A549 (cell line): ENCODE measurements at regions not wholly inside any gene's neighbourhood (a gene's known extent, or its start where the extent isn't known, plus 50 kb on each side); places are given as distances from the start of the nearest gene placed in this dataset.
"Not testable (repeated sequence)": the region's sequence is repeated elsewhere in the genome, so short reads cannot be mapped to it uniquely, and the experiment has no call there.

Experiments used
- ATAC-seq, 2 experiments: fragments of 200-7000 bp in 1 of 2; fragments of >200 bp in 1 of 2; cut with Nextera tagmentation in 1 of 2; cut with Tn5 transposase in 1 of 2; 3 replicates each; pipeline versions ENCODE4 v1.8.0 to v1.9.1; 2018 to 2020; ENCODE audit warnings: mild to moderate bottlenecking in 1 of 2, moderate library complexity in 1 of 2
- CTCF ChIA-PET: fragments of 300-600 bp; sonication (Branson Sonifier 250); formaldehyde crosslinking; extraction: SDS; loops from one replicate; lab custom pipeline; 2021; ENCODE audit warnings: antibody characterized with exemption, inconsistent platforms; lab: Yijun Ruan, JAX
- POLR2A ChIA-PET: fragments of 350-600 bp; formaldehyde crosslinking; extraction: SDS; loops from one replicate; lab custom pipeline; 2021; ENCODE audit warnings: antibody characterized with exemption, inconsistent platforms; lab: Yijun Ruan, JAX
- DNase-seq, 2 experiments: peaks; one replicate each; pipeline versions ENCODE4 v3.0.0 to v3.0.0-alpha.2; 2011 to 2016; ENCODE audit warnings: low read depth in 1 of 2, low spot score in 1 of 2
- FAIRE-seq: peaks from 2 replicates; lab custom pipeline; 2011; peaks lifted over from hg19 to GRCh38; lab: Jason Lieb, UNC
- H3K27ac ChIP-seq, 2 experiments: fragments of >200 bp; sonication (Bioruptor Twin); formaldehyde crosslinking; 3 replicates each; pipeline ENCODE4 v1.5.1; 2016 to 2017
- H3K4me1 ChIP-seq: fragments of >200 bp; sonication (Bioruptor Twin); formaldehyde crosslinking; 3 replicates; pipeline ENCODE4 v1.6.1; 2016
- H3K4me2 ChIP-seq: fragments of >200 bp; sonication (Bioruptor Twin); formaldehyde crosslinking; 3 replicates; pipeline ENCODE4 v1.6.1; 2016
- H3K4me3 ChIP-seq: fragments of >200 bp; sonication (Bioruptor Twin); formaldehyde crosslinking; 3 replicates; pipeline ENCODE4 v1.5.1; 2016
- H3K9me3 ChIP-seq: fragments of >200 bp; sonication (Bioruptor Twin); formaldehyde crosslinking; 3 replicates; pipeline ENCODE4 v1.6.1; 2016
- EHMT2 ChIP-seq: fragments of 200-600 bp; sonication (generic); IDR thresholded peaks from 2 replicates; pipeline ENCODE4 v1.6.1; 2016; ENCODE audit warnings: antibody characterized with exemption, low read depth, mild to moderate bottlenecking, moderate library complexity
- HDAC2 ChIP-seq: fragments of 200-600 bp; sonication (generic); IDR thresholded peaks from 2 replicates; pipeline ENCODE4 v1.6.1; 2016
- HES2 ChIP-seq: fragments of >200 bp; sonication (Bioruptor Twin); formaldehyde crosslinking; IDR thresholded peaks from 2 replicates; pipeline ENCODE4 v1.6.1; 2016
- HEYL ChIP-seq: fragments of 250-450 bp; sonication (Bioruptor Pico); IDR thresholded peaks from 2 replicates; pipeline ENCODE4 v1.8.0; 2021; ENCODE audit warnings: mild to moderate bottlenecking, moderate library complexity
- HOXB13 ChIP-seq: fragments of 250-450 bp; sonication (Bioruptor Pico); IDR thresholded peaks from 2 replicates; pipeline ENCODE4 v1.5.0; 2020; ENCODE audit warnings: low read depth, mild to moderate bottlenecking, moderate library complexity
- HOXB5 ChIP-seq: fragments of 250-450 bp; sonication (Bioruptor Pico); IDR thresholded peaks from 2 replicates; pipeline ENCODE4 v1.5.0; 2020; ENCODE audit warnings: mild to moderate bottlenecking, moderate library complexity
- JUNB ChIP-seq: fragments of >200 bp; sonication (Bioruptor Twin); formaldehyde crosslinking; IDR thresholded peaks from 2 replicates; pipeline ENCODE4 v1.6.1; 2016
- NFE2L2 ChIP-seq: fragments of 150-350 bp; conservative IDR thresholded peaks from 2 replicates; pipeline ENCODE4 v1.6.1; 2014; ENCODE audit warnings: low read length
- NR3C1 ChIP-seq: fragments of >200 bp; sonication (Bioruptor Twin); formaldehyde crosslinking; IDR thresholded peaks from 3 replicates; pipeline ENCODE4 v1.6.1; 2017
- PBX3 ChIP-seq: IDR thresholded peaks from 2 replicates; pipeline ENCODE4 v1.6.1; 2012
- RAD21 ChIP-seq, 2 experiments: fragments of >200 bp in 1 of 2; sonication (Bioruptor Twin) in 1 of 2; formaldehyde crosslinking in 1 of 2; IDR thresholded peaks in 1 of 2; conservative IDR thresholded peaks in 1 of 2; 2 replicates in 1 of 2; 3 replicates in 1 of 2; pipeline ENCODE4 v1.6.1; 2012 to 2018; ENCODE audit warnings: inconsistent platforms in 1 of 2
- RCOR1 ChIP-seq: fragments of 150-350 bp; IDR thresholded peaks from 2 replicates; pipeline ENCODE4 v1.6.1; 2014; ENCODE audit warnings: antibody characterized with exemption, low read length, low read depth
- REST ChIP-seq: fragments of 200-600 bp; sonication (generic); IDR thresholded peaks from 2 replicates; pipeline ENCODE4 v1.6.1; 2016; ENCODE audit warnings: antibody characterized with exemption, mild to moderate bottlenecking, moderate library complexity
- SREBF2 ChIP-seq: fragments of 450-650 bp; IDR thresholded peaks from 2 replicates; pipeline ENCODE4 v1.6.1; 2014; ENCODE audit warnings: mild to moderate bottlenecking, moderate library complexity
- TP53 ChIP-seq: fragments of 250-450 bp; sonication (Bioruptor Pico); IDR thresholded peaks from 2 replicates; pipeline ENCODE4 v1.5.0; 2021; ENCODE audit warnings: mild to moderate bottlenecking, moderate library complexity
- WGBS: methylation state at CpG from one replicate; pipeline ENCODE4 v1.1.6; 2017; ENCODE audit errors: missing lambda C conversion rate; 5-methylcytosine and 5-hydroxymethylcytosine counted together

GRCh38 chr9:101836021-101836420 lies 97.6 kb upstream of the GRIN3A start:
- ChIA-PET POLR2A (no interaction called here), CTCF (no interaction called here)
- ATAC-seq = no peak
- no peak for TF ChIP-seq EHMT2
- TF ChIP-seq TP53 (CRISPR knock-in tag) = no peak
- no peak for TF ChIP-seq HDAC2
- TF ChIP-seq RAD21 (conservative IDR thresholded peaks at IDR 0.05 in 1 of 2, IDR thresholded peaks at IDR 0.05 in 1 of 2) = no peak
- DNase-seq = no peak
- no peaks in the 10 kb centered on the region for H3K4me1 ChIP-seq
- H3K9me3 ChIP-seq = no peaks in the 10 kb centered on the region
- FAIRE-seq = no peak
- no peak overlapping the region for H3K4me2 ChIP-seq
- H3K4me3 ChIP-seq = no peak overlapping the region
- H3K27ac ChIP-seq = no peak overlapping the region
- 3% methylated on average over 2 of the region's 2 CpGs for WGBS

GRCh38 chr9:101832486-101832885 lies 94.0 kb upstream of the GRIN3A start:
- ChIA-PET CTCF (no interaction called here), POLR2A (no interaction called here)
- no peak overlapping the region for H3K4me2 ChIP-seq
- H3K9me3 ChIP-seq = no peaks in the 10 kb centered on the region
- FAIRE-seq (no peak), DNase-seq (no peak), ATAC-seq (no peak)
- H3K4me1 ChIP-seq = no peaks in the 10 kb centered on the region
- no peak overlapping the region for H3K4me3 ChIP-seq
- TF ChIP-seq HOXB5 (CRISPR knock-in tag) (no peak), NR3C1 (no peak), REST (no peak), SREBF2 (no peak), HES2 (no peak), HOXB13 (CRISPR knock-in tag) (no peak), PBX3 (no peak), HEYL (no peak), RCOR1 (no peak), NFE2L2 (no peak), JUNB (no peak)
- no peak overlapping the region for H3K27ac ChIP-seq

- H3K4me3 ChIP-seq, H3K27ac ChIP-seq, H3K9me3 ChIP-seq, POLR2A ChIA-PET, H3K4me1 ChIP-seq, CTCF ChIA-PET, H3K4me2 ChIP-seq, DNase-seq, FAIRE-seq, ATAC-seq: not testable (repeated sequence)
- 0% methylated on average over 1 of the region's 1 CpG for WGBS
Measured at GRCh38 chr9:101821450-101821849, 83.0 kb upstream of the GRIN3A start.

- H3K4me3 ChIP-seq, FAIRE-seq, H3K27ac ChIP-seq, H3K4me2 ChIP-seq, H3K4me1 ChIP-seq, DNase-seq, POLR2A ChIA-PET, H3K9me3 ChIP-seq, ATAC-seq: not testable (repeated sequence)
- CTCF ChIA-PET = interaction anchor here (1.1 kb wide), 1 partner anchor 30 kb away, joined by 3 read pairs; no protein-coding TSS in a partner anchor
Measured at GRCh38 chr9:101820983-101821382, 82.5 kb upstream of the GRIN3A start.
